ENCODE measurements at regions not wholly inside any gene's neighbourhood (a gene's known extent, or its start where the extent isn't known, plus 50 kb on each side); places are given as distances from the start of the nearest gene placed in this dataset.
A peak's percentile ranks its signal among the peaks of the same experiment; 100 is the strongest.

GRCh38 chr2:134154246-134154645 is 99.6 kb upstream of the MGAT5 start:
- H3K4me1 ChIP-seq (ENCODE audit: control insufficient read depth in 2 of 3, insufficient read depth in 2 of 3, low read depth in 1 of 3, low read length in 3 of 3) = no peaks in the 10 kb centered on the region
- no peak overlapping the region for H3K4me3 ChIP-seq (ENCODE audit: low read length in 3 of 3)
- no peak overlapping the region for H3K27ac ChIP-seq (ENCODE audit: low read depth in 2 of 2, low read length in 2 of 2)
- no peak for TF ChIP-seq CTCF (IDR thresholded peaks at IDR 0.05; ENCODE audit: borderline replicate concordance, extremely low read depth, insufficient read depth)
- FAIRE-seq (no peak), DNase-seq (peak in 1 of 5 donors; percentile 47)
- no peaks in the 10 kb centered on the region for H3K9me3 ChIP-seq (ENCODE audit: control insufficient read depth in 2 of 3, insufficient read depth in 1 of 3, low read length in 3 of 3)
- no peak overlapping the region for H3K9ac ChIP-seq (ENCODE audit: low read length in 3 of 3)
- H3K36me3 ChIP-seq (ENCODE audit: control insufficient read depth in 2 of 3, insufficient read depth in 3 of 3, low read length in 3 of 3) = no peaks in the 10 kb centered on the region
- H3K27me3 ChIP-seq (ENCODE audit: control insufficient read depth, insufficient read depth, low read length) = no peaks in the 10 kb centered on the region
- intact Hi-C loops (cut with DNase I) = no loop called here

- no peak for FAIRE-seq
These were observed 98.7 kb upstream of the MGAT5 start for GRCh38 chr2:134155134-134155533.

GRCh38 chr2:134158295-134158694 is 95.6 kb upstream of the MGAT5 start:
- FAIRE-seq (no peak), DNase-seq (no peak)
- H3K4me1 ChIP-seq (ENCODE audit: control insufficient read depth in 2 of 3, insufficient read depth in 2 of 3, low read depth in 1 of 3, low read length in 3 of 3) = peaks cover 0 to 5% (median 0%) of the 10 kb centered on the region in 3 donors
- intact Hi-C loops (cut with DNase I) = no loop called here
- no peaks in the 10 kb centered on the region for H3K27me3 ChIP-seq (ENCODE audit: control insufficient read depth, insufficient read depth, low read length)
- no peak overlapping the region for H3K4me3 ChIP-seq (ENCODE audit: low read length in 3 of 3)
- no peak overlapping the region for H3K27ac ChIP-seq (ENCODE audit: low read depth in 2 of 2, low read length in 2 of 2)
- TF ChIP-seq CTCF (IDR thresholded peaks at IDR 0.05; ENCODE audit: borderline replicate concordance, extremely low read depth, insufficient read depth) = no peak
- no peaks in the 10 kb centered on the region for H3K9me3 ChIP-seq (ENCODE audit: control insufficient read depth in 2 of 3, insufficient read depth in 1 of 3, low read length in 3 of 3)
- no peak overlapping the region for H3K9ac ChIP-seq (ENCODE audit: low read length in 3 of 3)
- no peaks in the 10 kb centered on the region for H3K36me3 ChIP-seq (ENCODE audit: control insufficient read depth in 2 of 3, insufficient read depth in 3 of 3, low read length in 3 of 3)

More at GRCh38 chr2:134155134-134155533, 98.7 kb upstream of the MGAT5 start:
- H3K27ac ChIP-seq (ENCODE audit: low read depth in 2 of 2, low read length in 2 of 2) = no peak overlapping the region
- H3K36me3 ChIP-seq (ENCODE audit: control insufficient read depth in 2 of 3, insufficient read depth in 3 of 3, low read length in 3 of 3) = no peaks in the 10 kb centered on the region
- no peaks in the 10 kb centered on the region for H3K27me3 ChIP-seq (ENCODE audit: control insufficient read depth, insufficient read depth, low read length)
- H3K9ac ChIP-seq (ENCODE audit: low read length in 3 of 3) = no peak overlapping the region
- intact Hi-C loops (cut with DNase I) = no loop called here
- H3K9me3 ChIP-seq (ENCODE audit: control insufficient read depth in 2 of 3, insufficient read depth in 1 of 3, low read length in 3 of 3) = no peaks in the 10 kb centered on the region
- DNase-seq = no peak
- no peaks in the 10 kb centered on the region for H3K4me1 ChIP-seq (ENCODE audit: control insufficient read depth in 2 of 3, insufficient read depth in 2 of 3, low read depth in 1 of 3, low read length in 3 of 3)
- no peak overlapping the region for H3K4me3 ChIP-seq (ENCODE audit: low read length in 3 of 3)
- TF ChIP-seq CTCF (IDR thresholded peaks at IDR 0.05; ENCODE audit: borderline replicate concordance, extremely low read depth, insufficient read depth) = no peak

- DNase-seq = peak in 1 of 5 donors; percentile 36
- intact Hi-C loops (cut with DNase I) = no loop called here
- H3K9me3 ChIP-seq (ENCODE audit: control insufficient read depth in 2 of 3, insufficient read depth in 1 of 3, low read length in 3 of 3) = no peaks in the 10 kb centered on the region
- TF ChIP-seq CTCF (IDR thresholded peaks at IDR 0.05; ENCODE audit: borderline replicate concordance, extremely low read depth, insufficient read depth) = no peak
- H3K4me3 ChIP-seq (ENCODE audit: low read length in 3 of 3) = no peak overlapping the region
- H3K36me3 ChIP-seq (ENCODE audit: control insufficient read depth in 2 of 3, insufficient read depth in 3 of 3, low read length in 3 of 3) = no peaks in the 10 kb centered on the region
- peaks cover 0 to 5% (median 0%) of the 10 kb centered on the region in 3 donors for H3K4me1 ChIP-seq (ENCODE audit: control insufficient read depth in 2 of 3, insufficient read depth in 2 of 3, low read depth in 1 of 3, low read length in 3 of 3)
- H3K27me3 ChIP-seq (ENCODE audit: control insufficient read depth, insufficient read depth, low read length) = no peaks in the 10 kb centered on the region
- no peak overlapping the region for H3K9ac ChIP-seq (ENCODE audit: low read length in 3 of 3)
- FAIRE-seq = no peak
- H3K27ac ChIP-seq (ENCODE audit: low read depth in 2 of 2, low read length in 2 of 2) = no peak overlapping the region
These were observed 92.7 kb upstream of the MGAT5 start for GRCh38 chr2:134161170-134161547.
